ENCODE measurements at regions not wholly inside any gene's neighbourhood (a gene's known extent, or its start where the extent isn't known, plus 50 kb on each side); places are given as distances from the start of the nearest gene placed in this dataset.

- Mint-ChIP-seq H3K36me3 (no peaks in the 10 kb centered on the region), H3K4me1 (peaks cover 2% of the 10 kb centered on the region), H3K9me3 (no peaks in the 10 kb centered on the region), H3K27me3 (peaks cover 3% of the 10 kb centered on the region), H3K27ac (no peak overlapping the region), H3K4me3 (no peak overlapping the region)
- CTCF ChIA-PET = interaction anchor here (1.5 kb wide), 1 partner anchor 380 kb away, joined by 3 read pairs; no protein-coding TSS in a partner anchor
- DNase-seq = no peak
These were observed 240.8 kb upstream of the ZPLD1 start for GRCh38 chr3:102194001-102194400.

GRCh38 chr3:102194760-102195159, 240.1 kb upstream of the ZPLD1 start:
- CTCF ChIA-PET = no interaction called here
- Mint-ChIP-seq H3K27ac (no peak overlapping the region), H3K36me3 (no peaks in the 10 kb centered on the region), H3K4me3 (no peak overlapping the region), H3K27me3 (peaks cover 3% of the 10 kb centered on the region), H3K9me3 (no peaks in the 10 kb centered on the region), H3K4me1 (no peaks in the 10 kb centered on the region)
- no peak for DNase-seq

- CTCF ChIA-PET = no interaction called here
- Mint-ChIP-seq H3K4me3 (no peak overlapping the region), H3K36me3 (no peaks in the 10 kb centered on the region), H3K4me1 (no peaks in the 10 kb centered on the region), H3K9me3 (no peaks in the 10 kb centered on the region), H3K27me3 (peaks cover 1% of the 10 kb centered on the region), H3K27ac (no peak overlapping the region)
- no peak for DNase-seq
These were observed 239.4 kb upstream of the ZPLD1 start for GRCh38 chr3:102195198-102195948.

DNA sequence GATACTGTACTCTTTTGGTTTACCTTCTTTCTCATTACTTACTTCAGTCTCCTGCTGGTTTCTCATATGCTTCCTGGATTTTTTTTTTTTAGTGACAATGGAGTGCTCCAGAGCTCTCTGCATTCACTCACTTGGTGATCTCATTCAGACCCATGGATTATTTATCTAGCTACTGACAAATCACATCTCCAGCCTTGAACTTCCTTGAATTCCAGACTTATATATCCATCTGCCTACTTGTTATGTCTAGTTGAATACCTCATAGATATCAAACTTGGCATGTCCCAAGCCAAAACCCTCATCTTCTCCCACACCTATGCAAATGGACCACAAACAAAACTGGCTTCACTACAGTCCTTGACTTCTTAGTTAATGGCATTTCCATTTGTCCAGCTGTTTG, 234.7 kb upstream of the ZPLD1 start:
- CTCF ChIA-PET = no interaction called here
- H3K36me3 Mint-ChIP-seq = peaks cover 3% of the 10 kb centered on the region
- no peak overlapping the region for H3K27ac Mint-ChIP-seq
- H3K4me1 Mint-ChIP-seq = no peaks in the 10 kb centered on the region
- H3K27me3 Mint-ChIP-seq = no peaks in the 10 kb centered on the region
- peaks cover 2% of the 10 kb centered on the region for H3K9me3 Mint-ChIP-seq
- no peak overlapping the region for H3K4me3 Mint-ChIP-seq
- no peak for DNase-seq

- H3K4me3 Mint-ChIP-seq = no peak overlapping the region
- CTCF ChIA-PET = no interaction called here
- H3K9me3 Mint-ChIP-seq = peaks cover 2% of the 10 kb centered on the region
- H3K27ac Mint-ChIP-seq = no peak overlapping the region
- H3K4me1 Mint-ChIP-seq = no peaks in the 10 kb centered on the region
- no peaks in the 10 kb centered on the region for H3K27me3 Mint-ChIP-seq
- peaks cover 3% of the 10 kb centered on the region for H3K36me3 Mint-ChIP-seq
- DNase-seq = no peak
These were observed 234.3 kb upstream of the ZPLD1 start for GRCh38 chr3:102200560-102200959.

GRCh38 chr3:102205647-102206046, 229.2 kb upstream of the ZPLD1 start:
- Mint-ChIP-seq H3K9me3 (peaks cover 9% of the 10 kb centered on the region), H3K4me3 (no peak overlapping the region), H3K36me3 (peaks cover 3% of the 10 kb centered on the region), H3K27ac (no peak overlapping the region), H3K27me3 (no peaks in the 10 kb centered on the region), H3K4me1 (no peaks in the 10 kb centered on the region)
- CTCF ChIA-PET = interaction anchor here (1.8 kb wide), 1 partner anchor 270 kb away, joined by 3 read pairs; no protein-coding TSS in a partner anchor
- no peak for DNase-seq

DNA sequence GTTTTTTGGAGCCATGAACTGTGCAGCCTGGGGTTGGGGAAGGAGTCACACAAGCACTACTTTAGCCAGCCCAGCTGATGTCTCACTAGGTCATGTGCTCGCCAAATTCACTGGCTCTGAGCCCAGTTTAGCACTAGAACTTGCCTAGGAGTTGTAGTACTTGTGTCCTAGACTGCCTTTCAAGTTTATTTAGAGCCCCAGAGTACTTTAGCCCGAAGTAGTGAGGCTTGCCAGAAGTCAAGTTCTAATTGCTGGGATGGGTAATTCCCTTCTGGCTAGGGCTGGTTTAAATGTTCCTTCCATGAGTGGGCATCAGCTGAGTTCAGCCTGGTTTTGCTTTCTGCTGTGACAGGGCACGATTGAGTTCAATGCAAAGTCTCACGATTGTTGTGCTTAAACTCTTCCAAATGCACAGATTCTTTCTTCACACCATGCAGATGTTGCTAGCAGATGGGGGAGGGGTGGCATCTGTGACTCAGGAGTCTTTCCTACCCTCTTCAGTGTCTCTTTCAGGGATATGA, 228.2 kb upstream of the ZPLD1 start:
- H3K9me3 Mint-ChIP-seq = peaks cover 9% of the 10 kb centered on the region
- H3K4me1 Mint-ChIP-seq = no peaks in the 10 kb centered on the region
- CTCF ChIA-PET = no interaction called here
- no peak overlapping the region for H3K27ac Mint-ChIP-seq
- H3K36me3 Mint-ChIP-seq = peaks cover 3% of the 10 kb centered on the region
- no peak overlapping the region for H3K4me3 Mint-ChIP-seq
- no peaks in the 10 kb centered on the region for H3K27me3 Mint-ChIP-seq
- DNase-seq = no peak

GRCh38 chr3:102207151-102207571, 227.7 kb upstream of the ZPLD1 start:
- no peaks in the 10 kb centered on the region for H3K4me1 Mint-ChIP-seq
- peaks cover 3% of the 10 kb centered on the region for H3K36me3 Mint-ChIP-seq
- no peak overlapping the region for H3K27ac Mint-ChIP-seq
- peaks cover 9% of the 10 kb centered on the region for H3K9me3 Mint-ChIP-seq
- no peak for DNase-seq
- CTCF ChIA-PET = interaction anchor here (1.4 kb wide), 1 partner anchor 18 kb away, joined by 3 read pairs; no protein-coding TSS in a partner anchor
- no peaks in the 10 kb centered on the region for H3K27me3 Mint-ChIP-seq
- no peak overlapping the region for H3K4me3 Mint-ChIP-seq

- Mint-ChIP-seq H3K4me3 (no peak overlapping the region), H3K9me3 (peaks cover 11% of the 10 kb centered on the region), H3K4me1 (no peaks in the 10 kb centered on the region), H3K36me3 (no peaks in the 10 kb centered on the region), H3K27ac (no peak overlapping the region), H3K27me3 (peaks cover 7% of the 10 kb centered on the region)
- CTCF ChIA-PET = no interaction called here
- no peak for DNase-seq
These were observed 219.6 kb upstream of the ZPLD1 start for GRCh38 chr3:102215166-102215565.

GRCh38 chr3:102223132-102223531, 211.7 kb upstream of the ZPLD1 start:
- Mint-ChIP-seq H3K9me3 (peaks cover 3% of the 10 kb centered on the region), H3K27me3 (peaks cover 5% of the 10 kb centered on the region), H3K27ac (no peak overlapping the region), H3K36me3 (peaks cover 2% of the 10 kb centered on the region), H3K4me3 (no peak overlapping the region), H3K4me1 (peaks cover 32% of the 10 kb centered on the region)
- peak; percentile 33 for DNase-seq
- CTCF ChIA-PET = interaction anchor here (1.0 to 7.5 kb wide), 2 partner anchors 371 to 414 kb away, joined by 3 to 321 read pairs; no protein-coding TSS in a partner anchor

DNA sequence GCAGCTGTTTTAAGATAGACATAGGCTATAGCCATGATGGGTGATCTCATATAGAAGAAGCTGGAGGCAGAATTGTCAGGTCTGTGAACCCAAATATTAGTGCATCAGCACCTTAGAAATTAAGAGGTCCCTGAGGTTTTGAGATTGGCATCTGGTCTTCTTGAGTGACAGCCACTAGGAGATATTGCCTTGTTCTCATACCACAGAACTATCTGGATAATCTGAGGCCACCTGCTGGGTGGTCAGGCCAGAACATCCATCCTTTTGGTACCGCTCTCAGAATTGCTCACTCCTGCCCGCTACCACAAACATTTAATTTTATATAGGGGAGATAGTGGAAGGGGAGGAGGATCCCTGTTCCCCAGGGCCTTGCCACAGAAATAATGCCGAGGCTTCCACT, 210.6 kb upstream of the ZPLD1 start:
- CTCF ChIA-PET = interaction anchor here (1.0 to 8.9 kb wide), 9 partner anchors 287 to 548 kb away, joined by 3 to 321 read pairs (median 6); partner anchors contain the start of gene NFKBIZ
- peaks cover 3% of the 10 kb centered on the region for H3K9me3 Mint-ChIP-seq
- H3K4me1 Mint-ChIP-seq = peaks cover 34% of the 10 kb centered on the region
- peaks cover 2% of the 10 kb centered on the region for H3K36me3 Mint-ChIP-seq
- no peak overlapping the region for H3K27ac Mint-ChIP-seq
- DNase-seq = peak; percentile 30
- no peak overlapping the region for H3K4me3 Mint-ChIP-seq
- peaks cover 5% of the 10 kb centered on the region for H3K27me3 Mint-ChIP-seq

DNA sequence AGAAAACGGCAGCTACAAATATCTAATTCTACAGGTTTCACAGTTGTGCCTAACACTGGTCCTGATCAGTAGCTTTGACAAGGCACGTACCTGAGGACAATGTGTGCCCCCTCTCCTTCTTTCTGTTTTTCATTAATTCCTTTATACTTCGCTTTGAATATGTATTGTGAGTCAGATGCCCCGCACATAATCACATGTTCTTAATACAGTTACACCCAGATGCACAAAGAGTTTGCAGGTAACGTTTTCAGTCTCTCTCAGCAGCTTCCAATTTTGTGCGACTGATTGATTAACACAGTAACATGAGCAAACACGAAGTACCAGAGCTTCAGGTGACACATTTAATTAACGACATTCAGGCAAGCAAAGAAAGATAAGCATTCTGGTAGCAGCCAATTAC, 209.8 kb upstream of the ZPLD1 start:
- CTCF ChIA-PET = interaction anchor here (0.7 to 8.9 kb wide), 36 partner anchors 11 to 549 kb away, joined by 3 to 321 read pairs (median 4); partner anchors contain the start of gene NFKBIZ
- Mint-ChIP-seq H3K4me3 (no peak overlapping the region), H3K36me3 (peaks cover 2% of the 10 kb centered on the region), H3K27ac (no peak overlapping the region), H3K9me3 (peaks cover 2% of the 10 kb centered on the region), H3K27me3 (peaks cover 5% of the 10 kb centered on the region), H3K4me1 (peaks cover 42% of the 10 kb centered on the region)
- no peak for DNase-seq

- CTCF ChIA-PET = interaction anchor here (0.7 to 8.9 kb wide), 37 partner anchors 10 to 535 kb away, joined by 3 to 321 read pairs (median 4); partner anchors contain the start of gene NFKBIZ
- no peaks in the 10 kb centered on the region for H3K9me3 Mint-ChIP-seq
- no peak overlapping the region for H3K4me3 Mint-ChIP-seq
- DNase-seq = no peak
- peaks cover 2% of the 10 kb centered on the region for H3K36me3 Mint-ChIP-seq
- peaks cover 5% of the 10 kb centered on the region for H3K27me3 Mint-ChIP-seq
- H3K4me1 Mint-ChIP-seq = peaks cover 43% of the 10 kb centered on the region
- no peak overlapping the region for H3K27ac Mint-ChIP-seq
These were observed 209.2 kb upstream of the ZPLD1 start for GRCh38 chr3:102225407-102226132.

GRCh38 chr3:102226463-102226862, 208.4 kb upstream of the ZPLD1 start:
- H3K9me3 Mint-ChIP-seq = no peaks in the 10 kb centered on the region
- H3K4me3 Mint-ChIP-seq = no peak overlapping the region
- DNase-seq = no peak
- CTCF ChIA-PET = interaction anchor here (1.0 to 8.9 kb wide), 10 partner anchors 9 to 536 kb away, joined by 3 to 321 read pairs (median 7); no protein-coding TSS in a partner anchor
- peaks cover 2% of the 10 kb centered on the region for H3K36me3 Mint-ChIP-seq
- peaks cover 43% of the 10 kb centered on the region for H3K4me1 Mint-ChIP-seq
- H3K27ac Mint-ChIP-seq = no peak overlapping the region
- H3K27me3 Mint-ChIP-seq = peaks cover 5% of the 10 kb centered on the region
